AG04450 (cell line): ENCODE measurements at regions not wholly inside any gene's neighbourhood (a gene's known extent, or its start where the extent isn't known, plus 50 kb on each side); places are given as distances from the start of the nearest gene placed in this dataset.

Experiments
- CTCF ChIA-PET: fragments of 300-600, 350-600 bp; formaldehyde crosslinking; extraction: SDS; loops from one replicate; lab custom pipeline; 2022; ENCODE audit warnings: antibody characterized with exemption, inconsistent platforms; lab: Charles Lee
- POLR2A ChIA-PET: fragments of 350-600 bp; formaldehyde crosslinking; extraction: SDS; loops from one replicate; lab custom pipeline; 2021; ENCODE audit warnings: antibody characterized with exemption, inconsistent platforms; lab: Yijun Ruan, JAX
- DNase-seq: peaks from one replicate; pipeline ENCODE4 v3.0.0-alpha.2; 2011; ENCODE audit warnings: low read depth, low spot score
- H3K27ac ChIP-seq: one replicate; pipeline ENCODE4 v1.5.1; 2012; ENCODE audit warnings: low read depth, low read length, control low read depth
- H3K27me3 ChIP-seq: one replicate; pipeline ENCODE4 v1.6.0; 2012; ENCODE audit warnings: low read length; ENCODE audit not compliant: control insufficient read depth, insufficient read depth
- H3K4me3 ChIP-seq: 2 replicates; pipeline ENCODE4 v1.5.1; 2011; ENCODE audit warnings: mild to moderate bottlenecking, low read depth, low read length, control low read depth
- H3K9me3 ChIP-seq: 2 replicates; pipeline ENCODE4 v1.5.1; 2012; ENCODE audit warnings: low read length; ENCODE audit not compliant: control insufficient read depth, insufficient read depth
- TF ChIP-seq, protein P1 (sequence below): IDR thresholded peaks from 2 replicates; pipeline ENCODE4 v1.5.1; 2011; ENCODE audit warnings: low read depth, low read length, control low read depth, inconsistent platforms

- DNase-seq = peak; percentile 2
- Histone ChIP-seq H3K27ac (no peak overlapping the region), H3K9me3 (no peaks in the 10 kb centered on the region), H3K4me3 (no peak overlapping the region), H3K27me3 (peaks cover 7% of the 10 kb centered on the region)
- ChIA-PET POLR2A (no interaction called here), CTCF (interaction anchor here (0.6 to 1.4 kb wide), 2 partner anchors 640 to 641 kb away, joined by 4 read pairs; no protein-coding TSS in a partner anchor)
- TF ChIP-seq, protein P1, sequence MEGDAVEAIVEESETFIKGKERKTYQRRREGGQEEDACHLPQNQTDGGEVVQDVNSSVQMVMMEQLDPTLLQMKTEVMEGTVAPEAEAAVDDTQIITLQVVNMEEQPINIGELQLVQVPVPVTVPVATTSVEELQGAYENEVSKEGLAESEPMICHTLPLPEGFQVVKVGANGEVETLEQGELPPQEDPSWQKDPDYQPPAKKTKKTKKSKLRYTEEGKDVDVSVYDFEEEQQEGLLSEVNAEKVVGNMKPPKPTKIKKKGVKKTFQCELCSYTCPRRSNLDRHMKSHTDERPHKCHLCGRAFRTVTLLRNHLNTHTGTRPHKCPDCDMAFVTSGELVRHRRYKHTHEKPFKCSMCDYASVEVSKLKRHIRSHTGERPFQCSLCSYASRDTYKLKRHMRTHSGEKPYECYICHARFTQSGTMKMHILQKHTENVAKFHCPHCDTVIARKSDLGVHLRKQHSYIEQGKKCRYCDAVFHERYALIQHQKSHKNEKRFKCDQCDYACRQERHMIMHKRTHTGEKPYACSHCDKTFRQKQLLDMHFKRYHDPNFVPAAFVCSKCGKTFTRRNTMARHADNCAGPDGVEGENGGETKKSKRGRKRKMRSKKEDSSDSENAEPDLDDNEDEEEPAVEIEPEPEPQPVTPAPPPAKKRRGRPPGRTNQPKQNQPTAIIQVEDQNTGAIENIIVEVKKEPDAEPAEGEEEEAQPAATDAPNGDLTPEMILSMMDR = no peak
Observed at GRCh38 chr5:167579693-167580055, 711.8 kb upstream of the WWC1 start.

- DNase-seq = no peak
- Histone ChIP-seq H3K27ac (no peak overlapping the region), H3K9me3 (no peaks in the 10 kb centered on the region), H3K4me3 (no peak overlapping the region), H3K27me3 (peaks cover 3% of the 10 kb centered on the region)
- CTCF ChIA-PET = interaction anchor here (0.6 to 0.7 kb wide), 2 partner anchors 440 to 715 kb away, joined by 3 read pairs; no protein-coding TSS in a partner anchor
- POLR2A ChIA-PET = no interaction called here
- TF ChIP-seq, protein P1 = no peak
Observed at GRCh38 chr5:167580608-167581007, 710.8 kb upstream of the WWC1 start.

DNA sequence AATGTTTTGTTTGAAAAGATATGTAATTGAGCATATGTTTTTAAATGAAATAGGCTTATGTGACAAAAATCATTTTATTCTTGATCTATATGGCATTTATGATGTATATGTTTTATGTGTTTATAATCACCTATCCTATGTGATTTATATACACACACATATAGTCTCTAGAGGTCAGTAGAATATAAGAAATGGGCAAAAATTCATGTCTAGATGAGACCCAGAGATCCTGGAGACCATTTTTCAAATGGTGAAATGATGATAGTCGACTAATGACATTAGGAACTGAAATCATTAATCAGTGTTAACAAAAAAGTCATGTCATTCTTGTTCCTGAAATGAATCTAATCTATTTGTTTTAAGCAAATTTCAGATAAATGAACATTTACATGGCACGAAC lies 709.2 kb upstream of the WWC1 start:
- CTCF ChIA-PET = interaction anchor here (0.8 to 1.9 kb wide), 10 partner anchors 45 to 637 kb away, joined by 3 to 28 read pairs (median 4); no protein-coding TSS in a partner anchor
- Histone ChIP-seq H3K4me3 (no peak overlapping the region), H3K27ac (no peak overlapping the region), H3K9me3 (no peaks in the 10 kb centered on the region), H3K27me3 (peaks cover 3% of the 10 kb centered on the region)
- DNase-seq = no peak
- POLR2A ChIA-PET = interaction anchor here (0.5 kb wide), 1 partner anchor 430 kb away, joined by 3 read pairs; no protein-coding TSS in a partner anchor
- TF ChIP-seq, protein P1 = peak; percentile 21; the same call in 1 of the 2 replicates

DNA sequence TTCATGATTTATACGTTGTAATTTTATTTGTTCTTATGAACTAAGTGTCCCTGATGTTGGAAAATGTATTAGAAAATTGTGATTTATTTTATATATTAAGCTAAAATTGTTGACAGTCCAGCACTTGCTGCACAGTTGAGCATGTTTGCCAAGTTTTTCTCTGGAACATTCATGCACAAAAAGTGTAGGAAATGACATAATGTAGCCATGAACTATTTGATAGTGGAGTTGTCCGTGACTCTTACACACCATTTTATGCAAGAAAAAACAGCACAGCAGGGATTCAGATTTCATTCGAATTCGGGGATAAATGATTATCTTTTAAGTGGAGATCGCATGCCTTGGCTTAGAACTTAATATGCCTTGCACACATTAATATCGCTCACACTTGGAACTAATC lies 708.6 kb upstream of the WWC1 start:
- Histone ChIP-seq H3K27me3 (peaks cover 3% of the 10 kb centered on the region), H3K4me3 (no peak overlapping the region), H3K9me3 (no peaks in the 10 kb centered on the region), H3K27ac (no peak overlapping the region)
- DNase-seq = no peak
- POLR2A ChIA-PET = interaction anchor here (0.5 kb wide), 1 partner anchor 430 kb away, joined by 3 read pairs; no protein-coding TSS in a partner anchor
- TF ChIP-seq, protein P1 = no peak
- CTCF ChIA-PET = interaction anchor here (0.5 to 1.9 kb wide), 12 partner anchors 44 to 637 kb away, joined by 3 to 28 read pairs (median 4); no protein-coding TSS in a partner anchor

- H3K9me3 ChIP-seq = no peaks in the 10 kb centered on the region
- ChIA-PET CTCF (no interaction called here), POLR2A (no interaction called here)
Observed at GRCh38 chr5:167585184-167585583, 706.3 kb upstream of the WWC1 start.

More at GRCh38 chr5:167585184-167585583, 706.3 kb upstream of the WWC1 start:
- Histone ChIP-seq H3K27ac (no peak overlapping the region), H3K4me3 (no peak overlapping the region), H3K27me3 (no peaks in the 10 kb centered on the region)
- DNase-seq = no peak
- TF ChIP-seq, protein P1 = no peak
